ENCODE measurements at regions not wholly inside any gene's neighbourhood (a gene's known extent, or its start where the extent isn't known, plus 50 kb on each side); places are given as distances from the start of the nearest gene placed in this dataset.

DNA sequence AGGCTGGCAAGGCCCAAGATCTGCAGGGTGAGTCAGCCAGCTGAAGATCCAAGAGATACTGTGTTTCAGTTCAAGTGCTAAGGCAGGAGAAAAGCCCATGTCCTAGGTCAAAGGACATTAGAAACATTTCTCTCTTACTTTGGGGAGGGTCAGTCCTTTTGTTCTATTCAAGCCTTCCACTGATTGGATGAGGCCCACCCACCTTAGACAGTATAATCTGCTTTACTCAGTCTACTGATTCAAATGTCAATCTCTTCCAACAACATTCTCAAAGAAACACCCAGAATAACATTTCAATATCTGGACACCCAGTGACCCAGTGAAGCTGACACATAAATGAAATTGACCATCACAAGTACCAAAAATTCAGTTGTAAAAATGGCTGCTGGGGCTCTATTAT, 367.8 kb upstream of the ZP4 start:
- no peak for TF ChIP-seq POLR2A (IDR thresholded peaks at IDR 0.05)
- TF ChIP-seq, protein P1, sequence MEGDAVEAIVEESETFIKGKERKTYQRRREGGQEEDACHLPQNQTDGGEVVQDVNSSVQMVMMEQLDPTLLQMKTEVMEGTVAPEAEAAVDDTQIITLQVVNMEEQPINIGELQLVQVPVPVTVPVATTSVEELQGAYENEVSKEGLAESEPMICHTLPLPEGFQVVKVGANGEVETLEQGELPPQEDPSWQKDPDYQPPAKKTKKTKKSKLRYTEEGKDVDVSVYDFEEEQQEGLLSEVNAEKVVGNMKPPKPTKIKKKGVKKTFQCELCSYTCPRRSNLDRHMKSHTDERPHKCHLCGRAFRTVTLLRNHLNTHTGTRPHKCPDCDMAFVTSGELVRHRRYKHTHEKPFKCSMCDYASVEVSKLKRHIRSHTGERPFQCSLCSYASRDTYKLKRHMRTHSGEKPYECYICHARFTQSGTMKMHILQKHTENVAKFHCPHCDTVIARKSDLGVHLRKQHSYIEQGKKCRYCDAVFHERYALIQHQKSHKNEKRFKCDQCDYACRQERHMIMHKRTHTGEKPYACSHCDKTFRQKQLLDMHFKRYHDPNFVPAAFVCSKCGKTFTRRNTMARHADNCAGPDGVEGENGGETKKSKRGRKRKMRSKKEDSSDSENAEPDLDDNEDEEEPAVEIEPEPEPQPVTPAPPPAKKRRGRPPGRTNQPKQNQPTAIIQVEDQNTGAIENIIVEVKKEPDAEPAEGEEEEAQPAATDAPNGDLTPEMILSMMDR (IDR thresholded peaks at IDR 0.05): no peak
- Histone ChIP-seq H3K36me3 (replicated peaks in 1 of 2) (no peaks in the 10 kb centered on the region), H3K27ac (no peak overlapping the region), H3K27me3 (no peaks in the 10 kb centered on the region), H3K4me1 (replicated peaks in 1 of 2) (no peaks in the 10 kb centered on the region), H3K9me3 (replicated peaks in 1 of 3) (no peaks in the 10 kb centered on the region), H3K4me3 (no peak overlapping the region)
- no peak for DNase-seq
- intact Hi-C loops (cut with DNase I): no loop called here

DNA sequence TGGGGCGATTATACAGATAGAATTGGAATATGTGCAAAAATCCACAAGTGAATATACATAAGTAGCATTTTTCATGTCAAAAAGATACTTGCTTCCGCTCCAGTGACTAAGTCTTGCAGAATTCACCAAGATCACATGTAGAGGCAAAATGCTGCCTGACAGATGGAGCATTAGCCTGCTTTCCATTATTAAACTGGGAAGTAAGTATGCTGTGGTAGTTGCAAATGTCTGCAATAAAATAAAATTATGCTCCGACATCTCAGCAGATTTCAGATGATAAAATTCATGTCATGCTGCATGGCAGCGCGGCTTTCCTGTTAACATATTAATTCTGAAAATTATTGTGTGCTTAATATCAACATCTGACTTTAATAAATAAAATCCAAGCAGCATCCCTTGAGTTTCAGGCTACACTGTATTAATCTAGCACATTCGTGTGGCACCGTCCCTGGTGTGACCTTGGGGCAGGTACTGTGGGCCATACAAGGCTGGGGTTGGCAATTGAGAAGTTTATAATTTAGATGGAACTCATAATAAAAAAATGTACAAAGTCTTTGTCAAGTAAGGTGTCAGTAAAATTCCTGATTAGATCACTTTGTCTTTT, 366.4 kb upstream of the ZP4 start:
- Histone ChIP-seq H3K27ac (no peak overlapping the region), H3K27me3 (no peaks in the 10 kb centered on the region), H3K4me3 (no peak overlapping the region), H3K36me3 (replicated peaks in 1 of 2) (no peaks in the 10 kb centered on the region), H3K9me3 (replicated peaks in 1 of 3) (no peaks in the 10 kb centered on the region), H3K4me1 (replicated peaks in 1 of 2) (no peaks in the 10 kb centered on the region)
- DNase-seq: no peak
- no peak for TF ChIP-seq POLR2A (IDR thresholded peaks at IDR 0.05)
- TF ChIP-seq, protein P1 (IDR thresholded peaks at IDR 0.05): no peak
- 68 to 79% (median 70%) methylated on average over 7 of the region's 7 CpGs for WGBS, 4 donors
- intact Hi-C loops (cut with DNase I): no loop called here

DNA sequence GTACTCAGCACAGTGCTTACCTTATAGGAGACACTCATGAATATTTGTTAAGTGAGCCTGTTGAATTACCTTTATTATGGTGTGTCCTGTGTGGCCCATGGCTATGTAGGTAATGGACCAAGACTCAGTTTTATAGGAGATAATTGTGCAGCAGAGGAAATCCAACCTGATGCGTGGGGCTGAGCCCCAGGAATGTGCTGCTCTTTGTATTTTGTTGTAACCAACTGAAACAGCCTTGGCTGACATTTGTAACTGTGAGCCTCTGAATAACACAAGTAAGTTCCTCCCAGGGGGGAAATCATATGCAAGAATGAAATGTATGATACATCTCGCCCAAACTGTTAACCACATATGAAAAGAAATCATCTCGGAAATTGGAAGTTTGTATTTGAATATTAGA, 364.2 kb upstream of the ZP4 start:
- Histone ChIP-seq H3K27me3 (no peaks in the 10 kb centered on the region), H3K4me1 (replicated peaks in 1 of 2) (no peaks in the 10 kb centered on the region), H3K36me3 (replicated peaks in 1 of 2) (no peaks in the 10 kb centered on the region), H3K27ac (no peak overlapping the region), H3K9me3 (replicated peaks in 1 of 3) (no peaks in the 10 kb centered on the region), H3K4me3 (no peak overlapping the region)
- WGBS, 4 donors: 72 to 84% (median 76%) methylated on average over 3 of the region's 3 CpGs
- TF ChIP-seq, protein P1 (IDR thresholded peaks at IDR 0.05): no peak
- no peak for TF ChIP-seq POLR2A (IDR thresholded peaks at IDR 0.05)
- no peak for DNase-seq
- intact Hi-C loops (cut with DNase I): loop anchor here in 1 of 2 donors (5.0 kb wide), 1 partner anchor 697 kb away; no protein-coding TSS in a partner anchor

DNA sequence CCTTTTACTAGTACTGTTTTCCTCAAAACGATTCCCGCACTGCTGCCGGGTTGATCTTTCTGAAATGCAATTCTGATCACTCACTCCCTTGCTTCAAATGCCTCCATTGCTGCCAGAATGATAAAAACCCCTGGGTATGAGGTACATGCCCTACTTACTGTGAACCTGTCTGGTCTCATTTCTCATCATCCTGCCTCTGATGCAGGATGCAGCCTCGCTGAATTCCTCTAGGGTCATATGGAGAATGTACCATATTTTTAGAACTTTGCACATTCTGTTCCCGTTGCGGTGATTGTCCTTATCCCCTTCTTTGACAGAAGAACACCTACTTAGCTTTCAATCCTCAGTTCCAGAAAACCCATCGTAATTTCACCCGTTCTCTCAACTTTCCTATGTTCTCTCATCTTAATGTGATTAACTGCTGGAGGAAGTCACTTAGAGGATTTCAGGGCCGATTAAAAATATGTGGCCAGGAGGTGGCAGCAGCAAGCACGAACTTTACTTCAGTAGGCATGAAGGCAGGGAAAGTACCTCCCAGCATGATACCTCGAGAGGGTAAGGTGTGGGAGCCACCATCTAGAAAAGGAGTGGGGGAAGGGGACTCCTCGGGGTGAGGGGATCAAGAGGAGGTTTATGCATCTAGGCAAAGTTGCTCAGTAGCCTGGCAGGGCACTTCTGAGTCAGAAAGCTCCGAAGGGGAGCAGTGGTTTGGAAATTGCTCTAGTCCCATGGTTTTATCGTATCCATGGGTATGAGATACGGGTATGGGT, 361.5 kb upstream of the ZP4 start:
- Histone ChIP-seq H3K9me3 (replicated peaks in 1 of 3) (no peaks in the 10 kb centered on the region), H3K4me1 (replicated peaks in 1 of 2) (no peaks in the 10 kb centered on the region), H3K4me3 (no peak overlapping the region), H3K27ac (no peak overlapping the region), H3K27me3 (no peaks in the 10 kb centered on the region), H3K36me3 (replicated peaks in 1 of 2) (no peaks in the 10 kb centered on the region)
- 51 to 60% (median 57%) methylated on average over 15 of the region's 15 CpGs for WGBS, 4 donors
- DNase-seq: peak; percentile 26 to 81 (median 59)
- intact Hi-C loops (cut with DNase I): loop anchor here in 1 of 2 donors (5.0 kb wide), 1 partner anchor 700 kb away; no protein-coding TSS in a partner anchor
- TF ChIP-seq POLR2A (IDR thresholded peaks at IDR 0.05): no peak
- TF ChIP-seq, protein P1 (IDR thresholded peaks at IDR 0.05): peak; percentile 29 to 52 (median 42)

Data from adrenal gland (tissue), 9 donors.